ENCODE measurements at regions not wholly inside any gene's neighbourhood (a gene's known extent, or its start where the extent isn't known, plus 50 kb on each side); places are given as distances from the start of the nearest gene placed in this dataset.

GRCh38 chr16:87189426-87189825, 127.8 kb downstream of the C16orf95 start:
- H3K27ac Mint-ChIP-seq: no peak overlapping the region
- WGBS (ENCODE audit: insufficient coverage): 95% methylated on average over 8 of the region's 8 CpGs

GRCh38 chr16:87190288-87191230, 126.6 kb downstream of the C16orf95 start:
- Mint-ChIP-seq H3K27ac (no peak overlapping the region), H3K27me3 (ENCODE audit: low read depth in 2 of 2) (no peaks in the 10 kb centered on the region), H3K4me3 (no peak overlapping the region), H3K4me1 (peaks cover 0 to 4% of the 10 kb centered on the region in 2 donors), H3K9me3 (peaks cover 0 to 6% of the 10 kb centered on the region in 2 donors), H3K36me3 (no peaks in the 10 kb centered on the region)
- Histone ChIP-seq H3K4me3 (ENCODE audit: low read length) (no peak overlapping the region), H3K27me3 (ENCODE audit: control insufficient read depth, insufficient read depth, low read length) (no peaks in the 10 kb centered on the region), H3K4me1 (ENCODE audit: control insufficient read depth, insufficient read depth, low read length) (no peaks in the 10 kb centered on the region), H3K36me3 (ENCODE audit: control insufficient read depth, insufficient read depth, low read length) (no peaks in the 10 kb centered on the region), H3K9me3 (ENCODE audit: control insufficient read depth, insufficient read depth, low read length) (no peaks in the 10 kb centered on the region), H3K27ac (ENCODE audit: low read length) (no peak overlapping the region)
- ATAC-seq (no peak), DNase-seq (no peak)
- intact Hi-C loops (cut with micrococcal nuclease): no loop called here
- TF ChIP-seq CTCF (IDR thresholded peaks at IDR 0.05): no peak
- WGBS (ENCODE audit: insufficient coverage): 92% methylated on average over 9 of the region's 9 CpGs

More at GRCh38 chr16:87189426-87189825, 127.8 kb downstream of the C16orf95 start:
- Mint-ChIP-seq H3K36me3 (no peaks in the 10 kb centered on the region), H3K27me3 (ENCODE audit: low read depth in 2 of 2) (no peaks in the 10 kb centered on the region), H3K4me1 (peaks cover 0 to 4% of the 10 kb centered on the region in 2 donors), H3K4me3 (no peak overlapping the region), H3K9me3 (peaks cover 0 to 6% of the 10 kb centered on the region in 2 donors)
- no peaks in the 10 kb centered on the region for H3K4me1 ChIP-seq (ENCODE audit: control insufficient read depth, insufficient read depth, low read length)
- DNase-seq (no peak), ATAC-seq (no peak)
- no peaks in the 10 kb centered on the region for H3K9me3 ChIP-seq (ENCODE audit: control insufficient read depth, insufficient read depth, low read length)
- TF ChIP-seq CTCF (IDR thresholded peaks at IDR 0.05): no peak
- H3K4me3 ChIP-seq (ENCODE audit: low read length): no peak overlapping the region
- H3K36me3 ChIP-seq (ENCODE audit: control insufficient read depth, insufficient read depth, low read length): no peaks in the 10 kb centered on the region
- no peaks in the 10 kb centered on the region for H3K27me3 ChIP-seq (ENCODE audit: control insufficient read depth, insufficient read depth, low read length)
- intact Hi-C loops (cut with micrococcal nuclease): no loop called here
- no peak overlapping the region for H3K27ac ChIP-seq (ENCODE audit: low read length)

- Mint-ChIP-seq H3K27ac (no peak overlapping the region), H3K36me3 (no peaks in the 10 kb centered on the region), H3K27me3 (ENCODE audit: low read depth in 2 of 2) (peaks cover 0 to 2% of the 10 kb centered on the region in 2 donors), H3K9me3 (no peaks in the 10 kb centered on the region), H3K4me3 (no peak overlapping the region), H3K4me1 (peaks cover 0 to 4% of the 10 kb centered on the region in 2 donors)
- Histone ChIP-seq H3K27ac (ENCODE audit: low read length) (no peak overlapping the region), H3K9me3 (ENCODE audit: control insufficient read depth, insufficient read depth, low read length) (no peaks in the 10 kb centered on the region), H3K4me1 (ENCODE audit: control insufficient read depth, insufficient read depth, low read length) (no peaks in the 10 kb centered on the region), H3K36me3 (ENCODE audit: control insufficient read depth, insufficient read depth, low read length) (no peaks in the 10 kb centered on the region), H3K4me3 (ENCODE audit: low read length) (no peak overlapping the region), H3K27me3 (ENCODE audit: control insufficient read depth, insufficient read depth, low read length) (no peaks in the 10 kb centered on the region)
- no peak for TF ChIP-seq CTCF (IDR thresholded peaks at IDR 0.05)
- ATAC-seq (no peak), DNase-seq (no peak)
- WGBS (ENCODE audit: insufficient coverage): 96% methylated on average over 16 of the region's 16 CpGs
- intact Hi-C loops (cut with micrococcal nuclease): no loop called here
Measured at GRCh38 chr16:87192452-87193073, 124.6 kb downstream of the C16orf95 start.

All from natural killer cell (primary cell).